ENCODE measurements at regions not wholly inside any gene's neighbourhood (a gene's known extent, or its start where the extent isn't known, plus 50 kb on each side); places are given as distances from the start of the nearest gene placed in this dataset.

DNA sequence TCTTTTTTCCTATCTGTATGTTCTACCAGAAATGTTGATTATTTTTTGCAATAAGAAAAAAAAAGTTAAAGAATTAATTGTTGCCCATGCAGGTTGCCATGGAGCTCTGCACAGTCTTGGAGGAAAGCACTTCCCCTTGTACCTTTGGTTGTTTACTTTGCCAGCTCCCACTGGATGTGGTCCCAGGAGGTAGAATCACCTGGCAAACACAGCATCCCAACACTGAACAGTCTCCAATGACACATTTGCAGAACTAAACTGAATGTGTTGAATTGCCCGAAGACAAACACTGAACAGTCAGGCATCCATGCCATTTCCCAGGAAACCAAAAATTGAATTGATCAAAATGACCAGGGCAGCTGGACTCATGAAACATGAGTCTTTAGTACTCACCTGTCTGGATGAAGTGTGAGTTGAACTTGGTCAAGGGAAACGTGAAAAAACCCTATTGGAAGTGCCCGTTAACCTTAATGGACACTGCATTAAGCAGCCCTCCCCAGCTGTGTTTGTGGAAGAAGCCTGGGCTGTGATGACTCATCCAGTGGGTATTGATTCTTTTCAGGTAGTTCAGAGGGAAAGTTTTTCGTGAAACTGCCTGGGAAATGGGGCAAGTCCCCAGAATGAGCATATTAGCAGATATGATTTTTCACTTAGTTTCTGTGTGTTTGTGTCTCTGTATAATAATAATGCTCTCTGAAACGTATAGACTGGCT, 284.7 kb upstream of the STT3B start:
- intact Hi-C loops (cut with micrococcal nuclease), result no loop called here

More for the DNA sequence above, 284.7 kb upstream of the STT3B start:
- no peak for DNase-seq
- Histone ChIP-seq H2AFZ (replicated peaks; ENCODE audit: low read length, poor library complexity) (no peak overlapping the region), H2BK5ac (ENCODE audit: low read depth, low read length, poor library complexity, severe bottlenecking) (no peak overlapping the region), H3K36me3 (ENCODE audit: control insufficient read depth, insufficient read depth, low read length) (no peaks in the 10 kb centered on the region), H3K4ac (ENCODE audit: low read depth, low read length) (no peak overlapping the region), H3K27me3 (ENCODE audit: control insufficient read depth, insufficient read depth, low read length) (no peaks in the 10 kb centered on the region; the same call in 1 of the 2 replicates), H2AK9ac (replicated peaks; ENCODE audit: low read depth, low read length, poor library complexity) (no peak overlapping the region), H4K91ac (ENCODE audit: insufficient read depth, low read depth, low read length) (no peak overlapping the region), H3K27ac (ENCODE audit: insufficient read depth, low read length) (no peak overlapping the region), H3K23ac (ENCODE audit: low read depth, low read length) (no peak overlapping the region), H3K9me3 (ENCODE audit: control insufficient read depth, insufficient read depth, low read length) (no peaks in the 10 kb centered on the region), H2AK5ac (ENCODE audit: low read depth, low read length) (no peak overlapping the region), H2BK15ac (ENCODE audit: low read depth, low read length) (no peak overlapping the region), H4K5ac (ENCODE audit: low read depth, low read length) (no peak overlapping the region), H3K9me1 (ENCODE audit: insufficient read depth, low read length) (no peaks in the 10 kb centered on the region), H3K4me2 (ENCODE audit: low read depth, low read length) (no peak overlapping the region), H2BK120ac (ENCODE audit: low read depth, low read length) (no peak overlapping the region), H2BK20ac (ENCODE audit: low read depth, low read length) (no peak overlapping the region), H3K9ac (ENCODE audit: low read depth, low read length) (no peak overlapping the region), H4K8ac (ENCODE audit: low read depth in 2 of 2, low read length in 2 of 2) (no peak overlapping the region), H3K4me1 (ENCODE audit: control insufficient read depth, insufficient read depth, low read length) (no peaks in the 10 kb centered on the region), H3K14ac (replicated peaks; ENCODE audit: low read depth, low read length) (no peak overlapping the region), H4K20me1 (ENCODE audit: insufficient read depth, low read length) (no peaks in the 10 kb centered on the region), H3K18ac (ENCODE audit: low read depth, low read length) (no peak overlapping the region), H3K56ac (ENCODE audit: extremely low read depth, insufficient read depth, low read length) (no peak overlapping the region), H3K4me3 (ENCODE audit: insufficient read depth, low read depth, low read length) (no peak overlapping the region), H3K79me1 (ENCODE audit: low read depth in 1 of 2, low read length in 2 of 2) (no peaks in the 10 kb centered on the region)
- BruUV-seq (replicated peaks), result no TSS peak
- in situ Hi-C loops (cut with MboI; ENCODE audit: low sequenced_read_pairs) (no loop called here), dilution Hi-C loops (cut with HindIII; ENCODE audit: low sequenced_read_pairs, unreplicated experiment) (no loop called here)
- no peak for ATAC-seq (ENCODE audit: low read depth)
- ChIA-PET POLR2A (ENCODE audit: unreplicated experiment) (no interaction called here), CTCF (no interaction called here)
- TF ChIP-seq SMC3 (IDR thresholded peaks at IDR 0.05; ENCODE audit: low read depth, low read length) (no peak), MAFK (IDR thresholded peaks at IDR 0.05; ENCODE audit: low read depth, low read length) (no peak), CEBPB (IDR thresholded peaks at IDR 0.05; ENCODE audit: low read depth, low read length) (no peak)
- TF ChIP-seq, protein P1, sequence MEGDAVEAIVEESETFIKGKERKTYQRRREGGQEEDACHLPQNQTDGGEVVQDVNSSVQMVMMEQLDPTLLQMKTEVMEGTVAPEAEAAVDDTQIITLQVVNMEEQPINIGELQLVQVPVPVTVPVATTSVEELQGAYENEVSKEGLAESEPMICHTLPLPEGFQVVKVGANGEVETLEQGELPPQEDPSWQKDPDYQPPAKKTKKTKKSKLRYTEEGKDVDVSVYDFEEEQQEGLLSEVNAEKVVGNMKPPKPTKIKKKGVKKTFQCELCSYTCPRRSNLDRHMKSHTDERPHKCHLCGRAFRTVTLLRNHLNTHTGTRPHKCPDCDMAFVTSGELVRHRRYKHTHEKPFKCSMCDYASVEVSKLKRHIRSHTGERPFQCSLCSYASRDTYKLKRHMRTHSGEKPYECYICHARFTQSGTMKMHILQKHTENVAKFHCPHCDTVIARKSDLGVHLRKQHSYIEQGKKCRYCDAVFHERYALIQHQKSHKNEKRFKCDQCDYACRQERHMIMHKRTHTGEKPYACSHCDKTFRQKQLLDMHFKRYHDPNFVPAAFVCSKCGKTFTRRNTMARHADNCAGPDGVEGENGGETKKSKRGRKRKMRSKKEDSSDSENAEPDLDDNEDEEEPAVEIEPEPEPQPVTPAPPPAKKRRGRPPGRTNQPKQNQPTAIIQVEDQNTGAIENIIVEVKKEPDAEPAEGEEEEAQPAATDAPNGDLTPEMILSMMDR (conservative IDR thresholded peaks at IDR 0.05; ENCODE audit: low read depth, low read length), result no peak
- WGBS, 2 experiments (ENCODE audit: extremely low coverage in 2 of 2, insufficient read length in 1 of 2), result no CpG with 5 or more reads among the region's 5 CpGs

Data from IMR-90 (cell line).